Peyer's patch (tissue), 4 donors: ENCODE measurements at regions not wholly inside any gene's neighbourhood (a gene's known extent, or its start where the extent isn't known, plus 50 kb on each side); places are given as distances from the start of the nearest gene placed in this dataset.

Experiments used
- POLR2A ChIP-seq, 2 donors: fragments of 450-650 bp; IDR thresholded peaks; one replicate each; pipeline ENCODE4 v1.5.1; 2017; ENCODE audit warnings: antibody characterized with exemption in 2 of 2, mild to moderate bottlenecking in 2 of 2, moderate library complexity in 2 of 2
- TF ChIP-seq, protein P1 (sequence below), 6 experiments: fragments of 450-650 bp in 4 of 6; fragments of 200-600 bp in 2 of 6; sonication (generic) in 1 of 6; IDR thresholded peaks; one replicate each; pipeline ENCODE4 v1.5.1; 2017 to 2019; ENCODE audit warnings: antibody characterized with exemption in 6 of 6, mild to moderate bottlenecking in 3 of 6, moderate library complexity in 1 of 6

- TF ChIP-seq, protein P1, sequence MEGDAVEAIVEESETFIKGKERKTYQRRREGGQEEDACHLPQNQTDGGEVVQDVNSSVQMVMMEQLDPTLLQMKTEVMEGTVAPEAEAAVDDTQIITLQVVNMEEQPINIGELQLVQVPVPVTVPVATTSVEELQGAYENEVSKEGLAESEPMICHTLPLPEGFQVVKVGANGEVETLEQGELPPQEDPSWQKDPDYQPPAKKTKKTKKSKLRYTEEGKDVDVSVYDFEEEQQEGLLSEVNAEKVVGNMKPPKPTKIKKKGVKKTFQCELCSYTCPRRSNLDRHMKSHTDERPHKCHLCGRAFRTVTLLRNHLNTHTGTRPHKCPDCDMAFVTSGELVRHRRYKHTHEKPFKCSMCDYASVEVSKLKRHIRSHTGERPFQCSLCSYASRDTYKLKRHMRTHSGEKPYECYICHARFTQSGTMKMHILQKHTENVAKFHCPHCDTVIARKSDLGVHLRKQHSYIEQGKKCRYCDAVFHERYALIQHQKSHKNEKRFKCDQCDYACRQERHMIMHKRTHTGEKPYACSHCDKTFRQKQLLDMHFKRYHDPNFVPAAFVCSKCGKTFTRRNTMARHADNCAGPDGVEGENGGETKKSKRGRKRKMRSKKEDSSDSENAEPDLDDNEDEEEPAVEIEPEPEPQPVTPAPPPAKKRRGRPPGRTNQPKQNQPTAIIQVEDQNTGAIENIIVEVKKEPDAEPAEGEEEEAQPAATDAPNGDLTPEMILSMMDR (IDR thresholded peaks at IDR 0.05), result no peak
- TF ChIP-seq POLR2A (IDR thresholded peaks at IDR 0.05), result no peak
Observed at GRCh38 chr14:27040552-27040951, 442.7 kb upstream of the NOVA1 start.
